HL-60 (cell line): ENCODE measurements at regions not wholly inside any gene's neighbourhood (a gene's known extent, or its start where the extent isn't known, plus 50 kb on each side); places are given as distances from the start of the nearest gene placed in this dataset.

Source experiments
- DNase-seq, 2 experiments: peaks; one replicate each; pipeline ENCODE4 v3.0.0-alpha.2; 2010 to 2020; ENCODE audit warnings: low read depth in 1 of 2, low spot score in 1 of 2
- H3K27ac ChIP-seq: fragments of 250-450 bp; sonication (Bioruptor Pico); replicated peaks from 2 replicates; pipeline ENCODE4 v1.5.1; 2020; ENCODE audit warnings: mild to moderate bottlenecking, moderate library complexity
- H3K27me3 ChIP-seq: fragments of 250-450 bp; sonication (Bioruptor Pico); 2 replicates; pipeline ENCODE4 v1.5.1; 2021; ENCODE audit warnings: mild to moderate bottlenecking, moderate library complexity; ENCODE audit not compliant: insufficient read depth, poor library complexity, severe bottlenecking
- H3K4me3 ChIP-seq: replicated peaks from 2 replicates; pipeline ENCODE4 v1.5.1; 2011; ENCODE audit warnings: mild to moderate bottlenecking, control low read depth, low read length; ENCODE audit not compliant: insufficient read depth
- CTCF ChIP-seq: IDR thresholded peaks from one replicate; pipeline ENCODE4 v1.5.1; 2011; ENCODE audit warnings: low read length, control low read depth, inconsistent platforms; ENCODE audit not compliant: insufficient read depth
- GABPA ChIP-seq: IDR thresholded peaks from 2 replicates; pipeline ENCODE4 v1.6.1; 2012; ENCODE audit warnings: low read depth
- POLR2AphosphoS5 ChIP-seq: IDR thresholded peaks from 2 replicates; pipeline ENCODE4 v1.6.1; 2012; ENCODE audit warnings: low read depth
- REST ChIP-seq: IDR thresholded peaks from 2 replicates; pipeline ENCODE4 v1.6.1; 2012; ENCODE audit warnings: low read depth; ENCODE audit not compliant: insufficient replicate concordance
- SPI1 ChIP-seq: IDR thresholded peaks from 2 replicates; pipeline ENCODE4 v1.6.1; 2012; ENCODE audit warnings: low read depth, mild to moderate bottlenecking, borderline replicate concordance

- Histone ChIP-seq H3K27ac (no peak overlapping the region), H3K27me3 (no peaks in the 10 kb centered on the region), H3K4me3 (no peak overlapping the region)
- TF ChIP-seq GABPA (no peak), SPI1 (no peak), REST (no peak), CTCF (no peak), POLR2AphosphoS5 (no peak)
- DNase-seq: no peak
Observed at GRCh38 chr6:27611451-27611850, 138.5 kb upstream of the ZNF184 start.

GRCh38 chr6:27608916-27609883 is 136.3 kb upstream of the ZNF184 start:
- Histone ChIP-seq H3K27me3 (no peaks in the 10 kb centered on the region), H3K4me3 (no peak overlapping the region), H3K27ac (no peak overlapping the region)
- peak in 1 of 2 experiments; percentile 63 for DNase-seq
- TF ChIP-seq REST (no peak), CTCF (peak; percentile 40)

- no peak for TF ChIP-seq GABPA
- TF ChIP-seq POLR2AphosphoS5: no peak
- no peak for TF ChIP-seq CTCF
- TF ChIP-seq REST: no peak
- no peak for TF ChIP-seq SPI1
- Histone ChIP-seq H3K27me3 (no peaks in the 10 kb centered on the region), H3K27ac (no peak overlapping the region), H3K4me3 (no peak overlapping the region)
- DNase-seq: no peak
Observed at GRCh38 chr6:27605401-27606342, 132.8 kb upstream of the ZNF184 start.
